ENCODE measurements at regions not wholly inside any gene's neighbourhood (a gene's known extent, or its start where the extent isn't known, plus 50 kb on each side); places are given as distances from the start of the nearest gene placed in this dataset.

- DNase-seq, result no peak
Measured at GRCh38 chr9:129486756-129487657, 133.9 kb downstream of the C9orf50 start.

- no peak for DNase-seq
Measured at GRCh38 chr9:129485145-129485774, 135.6 kb downstream of the C9orf50 start.

- no peak for DNase-seq
Measured at GRCh38 chr9:129484352-129485000, 136.4 kb downstream of the C9orf50 start.

- DNase-seq, result no peak
Measured at GRCh38 chr9:129483415-129484351, 137.2 kb downstream of the C9orf50 start.

GRCh38 chr9:129482521-129483414 is 138.1 kb downstream of the C9orf50 start:
- DNase-seq, result no peak

- no peak for DNase-seq
Measured at GRCh38 chr9:129481810-129482511, 138.9 kb downstream of the C9orf50 start.

- no peak for DNase-seq
Measured at GRCh38 chr9:129481424-129481809, 139.5 kb downstream of the C9orf50 start.

- DNase-seq, result no peak
Measured at GRCh38 chr9:129480745-129481144, 140.2 kb downstream of the C9orf50 start.

GRCh38 chr9:129480227-129480626 is 140.7 kb downstream of the C9orf50 start:
- DNase-seq, result no peak

GRCh38 chr9:129479631-129480011 is 141.3 kb downstream of the C9orf50 start:
- DNase-seq, result no peak

- no peak for DNase-seq
Measured at GRCh38 chr9:129478961-129479630, 141.8 kb downstream of the C9orf50 start.

GRCh38 chr9:129478461-129478860 is 142.4 kb downstream of the C9orf50 start:
- no peak for DNase-seq

GRCh38 chr9:129476821-129477611 is 143.9 kb downstream of the C9orf50 start:
- DNase-seq, result no peak

GRCh38 chr9:129474740-129475404 is 146.0 kb downstream of the C9orf50 start:
- DNase-seq, result no peak

- no peak for DNase-seq
Measured at GRCh38 chr9:129473523-129474244, 147.2 kb downstream of the C9orf50 start.

GRCh38 chr9:129472651-129473102 is 148.2 kb downstream of the C9orf50 start:
- DNase-seq, result no peak

- no peak for DNase-seq
Measured at GRCh38 chr9:129471201-129472019, 149.5 kb downstream of the C9orf50 start.

Measured in NCI-H1417 treated with DMSO at 0.1 percent for 48 hours (cell line).